ENCODE measurements at regions not wholly inside any gene's neighbourhood (a gene's known extent, or its start where the extent isn't known, plus 50 kb on each side); places are given as distances from the start of the nearest gene placed in this dataset.

GRCh38 chr1:104064399-104064798 is 314.7 kb downstream of the AMY1C start:
- DNase-seq (ENCODE audit: insufficient read length, low spot score) (no peak), FAIRE-seq (no peak)
- TF ChIP-seq POLR2A (IDR thresholded peaks at IDR 0.05; ENCODE audit: low read depth, low read length), result no peak
- no peak for TF ChIP-seq SPI1 (IDR thresholded peaks at IDR 0.05; ENCODE audit: low read depth, low read length)
- no peak for TF ChIP-seq POU2F2 (IDR thresholded peaks at IDR 0.05; ENCODE audit: low read depth, low read length)
- TF ChIP-seq POLR2AphosphoS5 (IDR thresholded peaks at IDR 0.05; ENCODE audit: low read depth, low read length), result no peak
- TF ChIP-seq TAF1 (IDR thresholded peaks at IDR 0.05; ENCODE audit: low read depth, low read length), result no peak

GRCh38 chr1:104072915-104073371 is 323.2 kb downstream of the AMY1C start:
- DNase-seq (ENCODE audit: insufficient read length, low spot score) (no peak), FAIRE-seq (no peak)
- TF ChIP-seq SPI1 (IDR thresholded peaks at IDR 0.05; ENCODE audit: low read depth, low read length) (no peak), PAX5 (IDR thresholded peaks at IDR 0.05; ENCODE audit: insufficient read depth, low read length, severe bottlenecking) (no peak), POLR2AphosphoS5 (IDR thresholded peaks at IDR 0.05; ENCODE audit: low read depth, low read length) (no peak), POU2F2 (IDR thresholded peaks at IDR 0.05; ENCODE audit: low read depth, low read length) (no peak), TAF1 (IDR thresholded peaks at IDR 0.05; ENCODE audit: low read depth, low read length) (no peak), POLR2A (IDR thresholded peaks at IDR 0.05; ENCODE audit: low read depth, low read length) (no peak)

- FAIRE-seq, result no peak
- TF ChIP-seq TAF1 (IDR thresholded peaks at IDR 0.05; ENCODE audit: low read depth, low read length) (no peak), POU2F2 (IDR thresholded peaks at IDR 0.05; ENCODE audit: low read depth, low read length) (no peak), PAX5 (IDR thresholded peaks at IDR 0.05; ENCODE audit: insufficient read depth, low read length, severe bottlenecking) (no peak)
- DNase-seq (ENCODE audit: insufficient read length, low spot score), result no peak
Measured at GRCh38 chr1:104073463-104073902, 323.8 kb downstream of the AMY1C start.

GRCh38 chr1:104082221-104082620 is 332.5 kb downstream of the AMY1C start:
- TF ChIP-seq POLR2A (IDR thresholded peaks at IDR 0.05; ENCODE audit: low read depth, low read length) (no peak), TAF1 (IDR thresholded peaks at IDR 0.05; ENCODE audit: low read depth, low read length) (no peak), POLR2AphosphoS5 (IDR thresholded peaks at IDR 0.05; ENCODE audit: low read depth, low read length) (no peak), POU2F2 (IDR thresholded peaks at IDR 0.05; ENCODE audit: low read depth, low read length) (no peak), PAX5 (IDR thresholded peaks at IDR 0.05; ENCODE audit: insufficient read depth, low read length, severe bottlenecking) (no peak), SPI1 (IDR thresholded peaks at IDR 0.05; ENCODE audit: low read depth, low read length) (no peak)
- DNase-seq (ENCODE audit: insufficient read length, low spot score), result no peak
- no peak for FAIRE-seq

GRCh38 chr1:104084380-104084779 is 334.7 kb downstream of the AMY1C start:
- TF ChIP-seq POLR2A (IDR thresholded peaks at IDR 0.05; ENCODE audit: low read depth, low read length), result no peak
- TF ChIP-seq PAX5 (IDR thresholded peaks at IDR 0.05; ENCODE audit: insufficient read depth, low read length, severe bottlenecking), result no peak
- no peak for TF ChIP-seq POU2F2 (IDR thresholded peaks at IDR 0.05; ENCODE audit: low read depth, low read length)
- TF ChIP-seq SPI1 (IDR thresholded peaks at IDR 0.05; ENCODE audit: low read depth, low read length), result no peak
- TF ChIP-seq POLR2AphosphoS5 (IDR thresholded peaks at IDR 0.05; ENCODE audit: low read depth, low read length), result no peak
- no peak for TF ChIP-seq TAF1 (IDR thresholded peaks at IDR 0.05; ENCODE audit: low read depth, low read length)
- FAIRE-seq, result no peak
- no peak for DNase-seq (ENCODE audit: insufficient read length, low spot score)

GRCh38 chr1:104092698-104093097 is 343.0 kb downstream of the AMY1C start:
- TF ChIP-seq POU2F2 (IDR thresholded peaks at IDR 0.05; ENCODE audit: low read depth, low read length) (no peak), TAF1 (IDR thresholded peaks at IDR 0.05; ENCODE audit: low read depth, low read length) (no peak), POLR2AphosphoS5 (IDR thresholded peaks at IDR 0.05; ENCODE audit: low read depth, low read length) (no peak), POLR2A (IDR thresholded peaks at IDR 0.05; ENCODE audit: low read depth, low read length) (no peak), PAX5 (IDR thresholded peaks at IDR 0.05; ENCODE audit: insufficient read depth, low read length, severe bottlenecking) (no peak), SPI1 (IDR thresholded peaks at IDR 0.05; ENCODE audit: low read depth, low read length) (no peak)
- DNase-seq (ENCODE audit: insufficient read length, low spot score) (no peak), FAIRE-seq (no peak)

- TF ChIP-seq POU2F2 (IDR thresholded peaks at IDR 0.05; ENCODE audit: low read depth, low read length) (no peak), SPI1 (IDR thresholded peaks at IDR 0.05; ENCODE audit: low read depth, low read length) (no peak), POLR2AphosphoS5 (IDR thresholded peaks at IDR 0.05; ENCODE audit: low read depth, low read length) (no peak), TAF1 (IDR thresholded peaks at IDR 0.05; ENCODE audit: low read depth, low read length) (no peak)
- FAIRE-seq (no peak), DNase-seq (ENCODE audit: insufficient read length, low spot score) (no peak)
Measured at GRCh38 chr1:104098837-104099236, 349.1 kb downstream of the AMY1C start.

- TF ChIP-seq TAF1 (IDR thresholded peaks at IDR 0.05; ENCODE audit: low read depth, low read length) (no peak), POLR2A (IDR thresholded peaks at IDR 0.05; ENCODE audit: low read depth, low read length) (no peak), PAX5 (IDR thresholded peaks at IDR 0.05; ENCODE audit: insufficient read depth, low read length, severe bottlenecking) (no peak), POLR2AphosphoS5 (IDR thresholded peaks at IDR 0.05; ENCODE audit: low read depth, low read length) (no peak), POU2F2 (IDR thresholded peaks at IDR 0.05; ENCODE audit: low read depth, low read length) (no peak), SPI1 (IDR thresholded peaks at IDR 0.05; ENCODE audit: low read depth, low read length) (no peak)
- FAIRE-seq, result no peak
Measured at GRCh38 chr1:104100115-104100514, 350.4 kb downstream of the AMY1C start.

GRCh38 chr1:104105465-104105864 is 355.8 kb downstream of the AMY1C start:
- TF ChIP-seq POU2F2 (IDR thresholded peaks at IDR 0.05; ENCODE audit: low read depth, low read length) (no peak), POLR2AphosphoS5 (IDR thresholded peaks at IDR 0.05; ENCODE audit: low read depth, low read length) (no peak), TAF1 (IDR thresholded peaks at IDR 0.05; ENCODE audit: low read depth, low read length) (no peak), SPI1 (IDR thresholded peaks at IDR 0.05; ENCODE audit: low read depth, low read length) (no peak), POLR2A (IDR thresholded peaks at IDR 0.05; ENCODE audit: low read depth, low read length) (no peak), PAX5 (IDR thresholded peaks at IDR 0.05; ENCODE audit: insufficient read depth, low read length, severe bottlenecking) (no peak)
- FAIRE-seq, result no peak
- DNase-seq (ENCODE audit: insufficient read length, low spot score), result no peak

More at GRCh38 chr1:104100115-104100514, 350.4 kb downstream of the AMY1C start:
- no peak for DNase-seq (ENCODE audit: insufficient read length, low spot score)

GRCh38 chr1:104120525-104120924 is 370.8 kb downstream of the AMY1C start:
- DNase-seq (ENCODE audit: insufficient read length, low spot score) (no peak), FAIRE-seq (no peak)
- TF ChIP-seq PAX5 (IDR thresholded peaks at IDR 0.05; ENCODE audit: insufficient read depth, low read length, severe bottlenecking) (no peak), TAF1 (IDR thresholded peaks at IDR 0.05; ENCODE audit: low read depth, low read length) (no peak)
